HG03135 (cell line): ENCODE measurements at regions not wholly inside any gene's neighbourhood (a gene's known extent, or its start where the extent isn't known, plus 50 kb on each side); places are given as distances from the start of the nearest gene placed in this dataset.
"Not testable (repeated sequence)": the region's sequence is repeated elsewhere in the genome, so short reads cannot be mapped to it uniquely, and the experiment has no call there.

Experiments
- ATAC-seq: cut with Tn5 transposase; IDR thresholded peaks from one replicate; pipeline ENCODE4 v1.9.1; 2021; ENCODE audit warnings: mild to moderate bottlenecking, moderate library complexity; ENCODE audit not compliant: unreplicated experiment

DNA sequence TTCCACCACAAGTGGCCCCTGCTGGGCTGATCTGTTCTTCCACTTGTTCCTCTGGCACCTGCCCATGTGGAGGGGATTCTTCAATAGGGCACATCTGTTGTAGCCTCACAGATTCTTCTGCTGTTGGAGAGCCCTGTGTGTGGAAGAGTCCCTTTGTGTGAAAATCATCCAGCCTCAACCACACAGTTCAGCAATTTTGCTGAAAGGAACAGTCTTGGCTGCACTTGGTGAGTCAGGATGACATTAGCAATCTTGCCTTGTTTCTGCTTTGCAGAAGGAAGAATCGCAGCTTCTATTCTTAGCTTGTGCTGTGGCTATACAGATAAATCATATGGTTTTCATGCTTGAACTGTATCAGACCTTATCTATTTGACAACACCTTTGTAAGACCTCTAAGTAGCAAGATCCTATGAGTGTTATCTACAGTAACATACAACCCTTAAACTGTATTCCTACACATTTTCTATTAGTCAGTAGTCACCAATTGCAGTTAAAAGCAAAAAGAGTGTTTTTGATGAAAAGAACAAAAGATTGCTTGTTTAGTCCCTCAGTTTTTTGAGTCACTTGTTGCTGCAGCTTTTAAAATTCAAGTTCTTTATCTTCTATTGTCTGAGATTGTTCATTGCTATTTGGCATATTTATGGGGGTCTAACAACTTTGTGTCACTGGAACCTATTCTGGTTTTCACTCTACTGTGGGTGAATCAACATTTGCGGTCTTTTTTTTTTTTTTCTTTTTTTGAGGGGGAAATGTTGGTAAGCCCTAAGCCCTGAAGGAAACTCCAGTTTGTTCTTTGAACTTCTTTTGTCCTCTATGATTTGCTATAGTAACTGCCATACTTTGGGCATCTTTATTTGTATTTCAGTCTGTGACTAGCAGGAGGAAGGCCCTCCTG lies 231.6 kb downstream of the TFAP2B start:
- no peak for ATAC-seq

DNA sequence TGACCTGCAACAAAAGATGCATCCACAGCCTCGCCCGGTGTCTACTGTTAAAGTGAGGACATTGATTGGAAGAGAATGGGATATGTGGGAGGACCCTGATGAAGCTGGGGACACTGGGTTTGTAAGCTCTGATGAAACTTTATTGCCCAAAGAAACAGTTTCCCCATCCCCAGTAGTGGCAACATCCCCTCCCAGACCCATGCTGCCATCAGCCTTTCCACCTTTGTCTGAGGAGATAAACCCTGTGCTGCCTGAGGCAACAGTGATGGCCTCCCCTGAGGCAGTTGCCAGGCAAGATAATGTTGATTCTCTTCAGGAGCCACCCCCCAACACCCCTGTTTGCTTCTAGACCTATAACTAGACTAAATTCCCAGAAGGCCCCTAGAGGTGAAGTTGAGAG lies 234.0 kb downstream of the TFAP2B start:
- ATAC-seq = not testable (repeated sequence)

DNA sequence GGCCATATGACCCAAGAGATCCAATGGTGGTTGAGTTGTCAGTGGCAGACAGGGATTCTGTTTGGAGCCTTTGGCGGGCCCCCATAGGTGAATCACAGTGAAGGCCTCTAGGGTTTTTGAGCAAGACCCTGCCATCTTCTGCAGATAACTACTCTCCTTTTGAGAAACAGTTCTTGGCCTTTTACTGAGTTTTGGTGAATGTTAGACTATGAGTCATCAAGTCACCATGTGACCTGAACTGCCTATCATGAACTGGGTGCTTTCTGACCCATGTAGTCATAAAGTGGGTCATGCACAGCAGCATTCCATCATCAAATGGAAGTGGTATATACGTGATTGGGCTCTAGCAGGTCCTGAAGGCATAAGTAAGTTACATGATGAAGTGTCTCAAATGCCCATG lies 236.6 kb downstream of the TFAP2B start:
- ATAC-seq = not testable (repeated sequence)

DNA sequence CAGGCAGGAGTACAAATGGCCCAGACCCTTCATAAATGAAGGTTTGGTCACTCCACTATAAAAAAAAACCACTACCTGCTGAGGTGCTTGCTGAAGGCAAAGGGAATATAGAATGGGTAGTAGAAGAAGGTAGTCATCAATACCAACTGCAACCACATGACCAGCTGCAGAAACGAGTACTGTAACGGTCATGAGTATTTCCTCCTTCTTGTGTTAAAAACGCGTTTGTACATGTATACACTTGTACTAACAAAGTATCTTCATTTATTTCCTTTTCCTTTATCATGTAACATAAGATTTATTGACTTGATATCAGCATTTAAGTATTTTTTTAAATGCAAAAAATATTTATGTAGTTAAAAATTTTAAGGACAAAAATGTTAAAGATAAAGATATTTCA lies 238.6 kb downstream of the TFAP2B start:
- ATAC-seq = no peak

DNA sequence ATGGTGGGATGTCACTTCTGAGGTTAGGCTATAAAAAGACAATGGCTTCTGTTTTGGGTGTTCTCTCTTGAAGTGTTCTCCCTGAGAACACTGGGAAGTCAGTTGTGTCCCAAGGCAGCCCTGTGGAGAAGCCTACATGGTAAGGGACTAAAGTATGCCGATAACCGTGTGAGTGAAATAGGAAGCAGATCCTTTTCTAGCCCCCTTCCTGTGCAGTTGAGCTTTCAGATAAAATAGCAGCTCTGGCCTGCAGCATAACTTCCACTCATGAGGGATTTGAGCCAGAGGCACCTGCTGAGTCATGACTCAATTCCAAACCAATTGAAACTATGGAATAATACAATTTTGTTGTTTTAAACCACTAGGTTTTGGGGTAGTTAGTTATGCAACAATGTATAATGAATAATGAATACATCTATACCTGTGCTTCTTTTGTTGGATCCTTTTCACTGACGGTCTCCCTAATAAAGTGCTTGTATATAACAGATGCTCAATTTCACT lies 241.6 kb downstream of the TFAP2B start:
- ATAC-seq = no peak

DNA sequence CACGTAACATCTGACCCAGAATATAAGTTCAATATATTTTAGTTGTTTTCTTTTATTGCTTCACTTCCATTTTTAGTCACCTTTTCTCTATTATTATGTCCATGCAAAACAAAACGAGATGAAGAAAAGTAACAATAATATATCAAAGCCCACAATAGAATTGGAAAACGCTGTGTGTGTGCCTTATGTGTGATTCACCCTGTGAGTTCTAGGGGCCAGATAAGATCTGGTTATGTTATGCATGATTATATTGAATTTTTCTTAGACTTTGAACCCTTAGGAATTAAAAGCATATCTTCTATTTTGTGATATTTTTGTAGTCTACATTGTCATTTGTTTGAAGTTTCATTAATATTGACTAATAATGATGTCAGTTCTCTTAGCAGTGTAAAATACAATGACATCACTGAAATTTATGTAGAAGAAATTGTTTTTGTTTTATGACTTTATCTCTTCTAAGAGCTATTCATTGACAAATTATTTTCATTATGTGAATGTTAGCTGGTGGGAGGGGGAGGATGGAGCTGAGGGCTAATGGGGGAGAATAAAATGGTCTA lies 243.6 kb downstream of the TFAP2B start:
- ATAC-seq = no peak

DNA sequence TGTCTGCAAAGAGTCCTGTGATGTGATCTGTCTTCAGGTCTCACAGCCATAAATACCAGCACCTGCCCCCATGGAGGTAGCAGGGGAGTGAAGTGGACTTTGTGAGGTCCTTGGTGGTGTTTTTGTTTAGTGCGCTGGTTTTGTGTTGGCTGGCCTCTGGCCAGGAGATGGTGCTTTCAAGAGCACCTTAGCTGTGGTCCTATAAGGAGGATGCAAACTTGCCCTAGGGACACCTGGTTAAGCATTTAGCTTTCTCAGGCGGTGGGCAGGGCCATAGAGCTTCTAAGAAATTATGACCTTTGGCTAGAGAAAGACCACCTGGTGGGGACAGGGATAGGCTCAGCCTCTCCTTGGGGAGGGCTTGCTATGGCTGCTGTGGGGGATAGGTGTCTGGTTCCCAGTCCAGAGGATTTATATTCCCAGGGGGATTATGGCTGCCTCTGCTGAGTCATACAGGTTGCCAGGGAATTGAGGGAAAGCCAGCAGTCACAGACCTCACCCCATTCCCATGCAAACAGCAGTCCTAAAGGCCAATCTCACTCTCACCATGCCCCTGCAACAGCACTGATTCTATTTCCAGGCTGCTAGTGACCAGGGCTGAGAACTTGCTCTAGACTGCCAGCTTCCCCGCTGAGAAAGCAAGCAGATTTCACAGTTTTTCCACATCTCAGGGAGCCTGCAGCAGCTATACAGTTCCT lies 259.3 kb downstream of the TFAP2B start:
- no peak for ATAC-seq

DNA sequence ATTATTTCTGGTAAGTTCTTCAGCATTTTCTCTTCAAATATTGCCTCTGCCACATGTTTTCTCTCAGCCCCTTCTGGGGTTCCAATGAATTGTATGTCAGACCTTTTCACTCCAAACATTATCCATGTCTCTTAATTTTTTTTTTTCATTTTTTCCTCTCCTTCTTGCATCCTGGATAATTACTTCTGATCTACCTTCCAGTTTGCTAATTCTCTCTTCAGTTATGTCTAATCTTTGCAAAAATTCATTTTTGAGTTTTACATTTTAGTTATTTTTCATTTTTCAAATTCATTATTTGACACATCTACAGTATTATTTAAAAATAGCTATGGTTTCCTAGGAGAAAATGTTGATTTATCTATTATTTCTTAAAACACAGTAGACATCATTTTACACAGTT lies 271.7 kb downstream of the TFAP2B start:
- ATAC-seq = no peak

DNA sequence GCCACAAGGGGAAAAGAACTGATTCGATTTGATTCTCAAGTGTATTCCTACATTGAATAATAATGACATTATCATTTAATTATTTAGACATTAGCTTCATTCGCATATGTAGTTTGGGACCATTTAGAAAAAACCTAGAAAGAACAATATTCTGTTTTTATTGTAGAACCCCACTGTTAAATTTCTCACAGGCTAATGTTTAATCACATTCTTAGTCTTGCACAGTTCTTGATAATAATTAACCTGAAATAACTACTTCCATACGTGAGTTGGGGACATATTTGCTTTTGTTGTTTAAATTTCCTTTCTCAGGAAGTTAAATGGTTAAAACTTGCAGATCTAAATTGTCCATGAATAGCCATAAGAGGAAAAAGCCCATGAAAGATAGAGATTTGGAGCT lies 275.2 kb downstream of the TFAP2B start:
- no peak for ATAC-seq

DNA sequence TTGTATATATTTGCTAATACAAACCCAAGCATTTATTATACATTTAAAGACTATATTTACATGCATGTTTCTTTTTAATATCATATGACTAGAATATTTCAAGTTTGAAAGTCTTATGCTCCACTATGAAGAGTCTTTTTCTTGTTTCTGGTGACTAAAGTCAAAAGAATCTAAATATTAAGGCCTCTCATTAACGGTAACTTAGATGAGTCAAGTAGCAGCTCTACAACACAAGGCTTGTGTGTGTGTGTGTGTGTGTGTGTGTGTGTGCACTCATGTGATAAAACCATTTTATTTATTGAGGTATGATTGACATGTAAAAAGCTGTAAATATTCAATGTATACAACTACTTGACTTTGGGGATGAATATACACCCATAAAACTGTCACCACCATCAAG lies 275.6 kb downstream of the TFAP2B start:
- no peak for ATAC-seq

DNA sequence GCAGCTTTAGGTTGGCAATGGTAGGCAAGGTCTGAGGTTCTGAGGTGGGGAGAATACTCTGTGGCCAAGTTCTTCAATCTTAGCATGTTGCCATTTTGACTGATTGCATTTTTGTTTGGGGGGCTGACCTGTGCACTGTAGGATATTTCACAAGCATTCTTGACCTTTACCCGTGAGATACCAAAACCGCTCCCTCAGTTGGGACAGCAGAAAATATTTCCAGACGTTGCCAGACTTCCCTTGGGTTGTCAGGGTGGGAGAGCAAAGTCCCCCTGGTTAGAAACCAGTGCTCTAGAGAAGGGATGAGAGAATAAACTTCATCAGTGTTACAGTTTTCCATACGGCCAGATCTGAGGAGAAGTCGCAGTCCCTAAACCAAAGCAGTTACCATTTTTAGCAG lies 279.6 kb downstream of the TFAP2B start:
- no peak for ATAC-seq

DNA sequence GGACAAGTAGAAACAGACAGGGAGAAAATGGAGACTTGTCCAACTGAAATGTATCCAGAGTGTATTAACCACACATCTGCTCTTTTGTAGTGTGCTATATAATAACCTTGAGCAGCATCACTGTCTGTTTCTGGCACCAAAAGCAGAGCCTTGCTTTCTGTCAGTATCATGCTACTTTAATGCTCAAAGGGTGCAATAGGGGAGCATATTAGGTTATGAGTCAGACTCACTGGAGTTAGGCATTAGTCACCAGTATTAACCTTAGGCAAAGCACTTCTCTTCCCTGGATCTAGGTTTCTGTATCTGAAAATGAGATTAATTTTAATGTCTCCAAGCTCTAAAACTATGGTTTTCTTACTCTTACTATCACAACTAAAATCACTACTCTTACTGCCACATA lies 280.1 kb downstream of the TFAP2B start:
- no peak for ATAC-seq

DNA sequence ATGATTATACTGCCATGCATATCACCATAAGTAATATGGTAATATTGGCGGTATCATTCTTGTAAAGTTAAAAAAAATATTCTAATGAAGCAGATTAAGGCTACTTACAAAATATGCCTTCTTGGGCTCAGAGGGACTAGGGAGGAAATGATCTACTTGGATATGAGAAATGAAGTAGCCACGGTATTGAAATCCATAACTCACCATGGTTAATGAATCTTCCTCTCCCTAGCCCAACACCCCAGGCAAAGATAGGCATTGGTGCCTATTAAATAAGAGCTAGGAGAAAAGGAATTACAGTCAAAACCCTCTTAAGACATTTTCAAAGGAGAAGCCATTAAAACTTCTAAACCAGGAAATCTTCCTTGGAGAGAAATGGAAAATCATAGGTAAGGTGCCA lies 280.5 kb downstream of the TFAP2B start:
- ATAC-seq = no peak

DNA sequence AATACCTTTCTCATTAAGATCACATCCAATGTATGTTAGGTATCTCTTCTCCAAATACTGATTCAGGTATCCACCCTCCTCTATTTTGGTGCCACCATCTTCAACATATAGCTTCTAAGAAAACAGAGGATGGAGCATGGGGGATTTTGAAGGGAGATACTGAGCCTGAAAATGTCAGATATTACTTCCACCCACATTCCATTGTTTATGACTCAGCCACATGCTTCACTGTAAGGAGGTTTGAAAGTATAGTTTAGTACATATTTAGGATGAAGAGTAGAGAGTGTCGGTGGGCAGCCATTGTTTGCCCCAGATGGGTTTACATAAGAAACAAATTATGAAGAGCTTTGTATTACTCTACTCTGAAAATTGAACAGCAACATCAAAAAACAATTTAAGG lies 286.7 kb downstream of the TFAP2B start:
- no peak for ATAC-seq

DNA sequence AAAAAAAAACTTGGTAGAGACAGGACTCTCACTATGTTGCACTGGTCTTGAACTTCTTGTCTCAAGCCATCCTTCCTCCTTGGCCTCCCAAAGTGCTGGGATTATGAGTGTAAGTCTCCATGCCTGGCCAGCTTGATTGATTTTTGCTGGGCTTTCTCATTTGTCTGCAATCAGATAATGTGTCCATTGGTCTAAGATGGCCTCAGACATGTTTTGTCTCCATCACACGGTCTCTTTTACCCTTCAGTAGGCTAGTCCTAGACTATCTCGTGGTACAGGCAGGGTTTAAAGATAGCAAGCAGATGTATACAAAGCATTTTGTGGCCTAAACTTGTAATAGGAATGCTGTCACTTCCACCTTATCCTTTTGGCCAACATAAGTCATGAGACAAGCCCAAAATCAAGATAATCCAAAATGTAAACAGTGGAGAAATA lies 289.1 kb downstream of the TFAP2B start:
- no peak for ATAC-seq

DNA sequence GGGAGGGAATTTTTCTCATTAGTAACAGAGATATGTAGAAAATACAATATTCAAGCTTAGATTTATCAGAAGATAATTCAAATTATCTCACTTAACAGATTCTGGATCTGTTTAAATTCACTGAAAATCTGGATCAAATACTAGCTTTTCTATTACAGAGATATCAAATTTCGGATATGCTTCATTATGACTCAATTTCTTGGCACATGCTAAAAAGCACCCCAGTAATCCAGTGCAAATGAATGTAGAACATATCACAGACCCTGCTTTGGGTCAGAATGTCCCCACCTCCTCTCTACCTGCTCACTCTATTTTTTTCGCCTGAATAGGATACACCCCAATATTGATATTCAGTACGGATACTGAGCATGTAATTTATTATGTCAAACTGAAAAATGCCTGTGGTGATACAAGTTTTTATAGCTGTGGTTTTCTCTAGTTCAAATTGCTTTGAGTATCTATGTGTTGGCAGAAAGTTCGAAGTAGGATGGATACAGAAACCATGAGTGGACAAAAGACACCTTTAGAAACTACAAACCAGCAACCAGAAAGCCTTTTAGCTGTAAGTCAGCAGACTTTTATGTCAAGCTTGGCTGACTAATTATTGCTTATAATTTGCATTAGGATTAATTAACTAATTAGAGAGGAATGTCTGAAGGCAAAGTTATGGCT lies 290.0 kb downstream of the TFAP2B start:
- ATAC-seq = no peak

DNA sequence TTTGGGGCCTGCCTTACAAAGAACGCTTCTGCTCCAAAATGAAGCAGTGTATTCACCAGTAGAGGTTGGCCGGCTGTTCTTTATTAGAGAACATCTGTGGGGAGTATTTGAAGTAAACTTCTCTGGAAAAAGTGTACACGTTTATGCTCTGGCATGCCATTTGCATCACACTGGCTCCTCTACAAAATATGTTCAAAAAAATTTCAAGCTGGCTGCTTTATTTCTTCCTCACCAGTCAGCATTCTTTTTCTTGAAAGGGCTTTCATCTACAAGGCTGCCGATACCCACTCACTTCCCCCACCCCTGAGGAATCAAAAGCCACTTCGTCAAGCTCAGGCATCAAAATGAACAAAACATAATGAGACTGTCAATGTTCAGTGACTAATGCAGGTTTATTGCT lies 294.1 kb downstream of the TFAP2B start:
- ATAC-seq = no peak

DNA sequence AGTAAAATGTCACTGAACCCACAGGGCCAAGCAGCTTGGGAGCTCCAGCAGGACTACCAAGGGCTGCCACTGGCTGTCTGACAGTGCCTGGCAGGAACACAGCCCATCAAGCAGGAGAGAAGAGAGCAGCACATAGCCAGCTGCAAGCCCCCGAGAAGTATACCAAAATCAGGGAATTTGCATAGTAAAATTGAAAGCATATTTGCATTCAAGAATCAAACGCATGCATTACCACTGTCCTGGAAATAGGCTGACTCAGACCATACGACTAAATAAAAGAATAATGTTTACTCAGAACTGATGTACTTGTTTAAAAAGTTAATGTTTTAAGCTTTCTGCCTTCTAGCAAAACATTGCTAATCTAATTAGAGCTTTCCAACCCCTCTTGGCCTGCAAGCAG lies 298.1 kb downstream of the TFAP2B start:
- no peak for ATAC-seq

DNA sequence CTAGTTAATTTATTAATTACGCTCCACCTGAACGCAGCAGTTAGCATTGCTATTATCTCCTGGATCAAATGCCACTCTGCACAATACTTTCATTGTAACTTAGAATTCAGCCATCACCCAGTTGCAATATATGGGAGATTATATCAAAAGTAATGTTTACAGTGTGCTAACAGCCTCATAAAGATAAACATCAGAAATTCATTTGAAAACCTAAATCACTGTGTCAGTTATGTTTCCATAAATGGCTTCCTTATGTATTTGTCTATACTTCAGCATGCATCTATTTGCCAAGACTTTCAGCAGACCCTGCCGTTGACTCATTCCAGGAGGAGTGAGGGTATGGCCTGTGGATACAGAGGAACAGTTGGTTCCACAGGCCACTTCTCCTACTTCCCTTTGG lies 300.1 kb downstream of the TFAP2B start:
- no peak for ATAC-seq

DNA sequence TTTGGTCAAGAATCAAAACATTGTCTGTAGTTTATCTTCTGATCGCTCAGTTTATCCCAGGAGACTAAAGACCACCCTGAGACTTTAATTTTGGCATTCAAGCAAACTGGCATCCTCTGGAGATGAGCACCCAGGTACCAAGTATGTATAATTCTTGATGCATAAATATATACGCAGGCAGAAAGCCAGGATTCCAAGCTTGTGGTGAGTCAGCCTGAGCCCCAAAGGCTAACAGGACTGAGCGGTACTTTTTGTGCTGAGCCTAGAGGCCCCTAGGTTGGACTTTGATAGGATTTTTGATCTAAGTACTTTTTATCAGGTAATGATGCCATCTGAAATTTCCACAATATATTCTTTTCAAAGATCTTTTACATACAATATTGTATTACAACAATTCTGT lies 301.3 kb downstream of the TFAP2B start:
- no peak for ATAC-seq

DNA sequence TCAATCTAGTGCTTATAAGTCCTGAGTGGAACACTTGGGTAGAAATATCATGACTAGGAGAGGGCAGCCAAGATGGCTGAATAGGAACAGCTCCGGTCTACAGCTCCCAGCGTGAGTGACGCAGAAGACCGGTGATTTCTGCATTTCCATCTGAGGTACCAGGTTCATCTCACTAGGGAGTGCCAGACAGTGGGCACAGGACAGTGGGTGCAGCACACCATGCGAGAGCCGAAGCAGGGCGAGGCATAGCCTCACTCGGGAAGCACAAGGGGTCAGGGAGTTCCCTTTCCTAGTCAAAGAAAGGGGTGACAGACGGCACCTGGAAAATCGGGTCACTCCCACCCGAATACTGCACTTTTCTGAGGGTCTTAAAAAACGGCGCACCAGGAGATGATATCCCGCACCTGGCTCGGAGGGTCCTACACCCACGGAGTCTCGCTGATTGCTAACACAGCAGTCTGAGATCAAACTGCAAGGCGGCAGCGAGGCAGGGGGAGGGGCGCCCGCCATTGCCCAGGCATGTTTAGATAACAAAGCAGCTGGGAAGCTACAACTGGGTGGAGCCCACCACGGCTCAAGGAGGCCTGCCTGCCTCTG lies 302.8 kb downstream of the TFAP2B start:
- ATAC-seq = not testable (repeated sequence)
